Prostate gland (tissue), 2 donors: ENCODE measurements at regions not wholly inside any gene's neighbourhood (a gene's known extent, or its start where the extent isn't known, plus 50 kb on each side); places are given as distances from the start of the nearest gene placed in this dataset.
"Not testable (repeated sequence)": the region's sequence is repeated elsewhere in the genome, so short reads cannot be mapped to it uniquely, and the experiment has no call there.

ENCODE experiments used
- DNase-seq: peaks from one replicate; pipeline ENCODE4 v3.0.0-alpha.2; 2019; ENCODE audit warnings: low spot score
- H3K27ac ChIP-seq, 2 donors: fragments of 200-600 bp; sonication (generic); 2 replicates each; pipeline ENCODE4 v1.5.1; 2017 to 2019
- H3K27me3 ChIP-seq: fragments of 200-600 bp; sonication (generic); replicated peaks from 2 replicates; pipeline ENCODE4 v1.5.1; 2019; ENCODE audit not compliant: insufficient read depth
- H3K36me3 ChIP-seq, 2 donors: fragments of 200-600 bp; sonication (generic); 1 replicate in 1 of 2; 2 replicates in 1 of 2; pipeline versions ENCODE4 v1.5.1 to v1.8.1; 2017 to 2019
- H3K4me1 ChIP-seq: fragments of 200-600 bp; sonication (generic); replicated peaks from 2 replicates; pipeline ENCODE4 v1.5.1; 2019
- H3K4me3 ChIP-seq, 2 donors: fragments of 200-600 bp; sonication (generic); 2 replicates each; pipeline ENCODE4 v1.5.1; 2017 to 2019
- H3K9me3 ChIP-seq: fragments of 200-600 bp; sonication (generic); 2 replicates; pipeline ENCODE4 v1.5.1; 2017
- CTCF ChIP-seq, 4 experiments: fragments of 200-600 bp in 2 of 4; fragments of 450-650 bp in 2 of 4; sonication (generic) in 2 of 4; IDR thresholded peaks; 1 replicate in 3 of 4; 2 replicates in 1 of 4; pipeline ENCODE4 v1.5.1; 2016 to 2019; ENCODE audit warnings: antibody characterized with exemption in 4 of 4, mild to moderate bottlenecking in 2 of 4, moderate library complexity in 2 of 4
- POLR2A ChIP-seq: fragments of 450-650 bp; IDR thresholded peaks from one replicate; pipeline ENCODE4 v1.6.1; 2016; ENCODE audit warnings: antibody characterized with exemption, mild to moderate bottlenecking
- POLR2AphosphoS5 ChIP-seq: sonication (generic); formaldehyde crosslinking; IDR thresholded peaks from one replicate; pipeline ENCODE4 v1.6.1; 2017; ENCODE audit warnings: antibody characterized with exemption
- WGBS: methylation state at CpG from one replicate; pipeline ENCODE4 v1.1.5; 2018; 5-methylcytosine and 5-hydroxymethylcytosine counted together
- intact Hi-C: fragments of 100-400 bp; cut with DNase I; formaldehyde crosslinking; loops from one replicate; pipeline ENCODE4 v1.14.2; 2022

GRCh38 chr11:90635886-90636285, 413.0 kb upstream of the CHORDC1 start:
- 77% methylated on average over 1 of the region's 1 CpG for WGBS
- Histone ChIP-seq H3K36me3 (no peaks in the 10 kb centered on the region), H3K27me3 (no peaks in the 10 kb centered on the region), H3K4me1 (no peaks in the 10 kb centered on the region), H3K27ac (no peak overlapping the region), H3K4me3 (no peak overlapping the region), H3K9me3 (no peaks in the 10 kb centered on the region)
- DNase-seq = no peak
- intact Hi-C loops = no loop called here
- TF ChIP-seq POLR2A = no peak

- TF ChIP-seq POLR2AphosphoS5 (no peak), CTCF (IDR thresholded peaks at IDR 0.05) (no peak), POLR2A (no peak)
- H3K27me3 ChIP-seq = no peaks in the 10 kb centered on the region
- no peaks in the 10 kb centered on the region for H3K9me3 ChIP-seq
- no peak overlapping the region for H3K27ac ChIP-seq
- no peaks in the 10 kb centered on the region for H3K4me1 ChIP-seq
- DNase-seq = no peak
- intact Hi-C loops = no loop called here
- H3K36me3 ChIP-seq = no peaks in the 10 kb centered on the region
- H3K4me3 ChIP-seq = no peak overlapping the region
- 70% methylated on average over 1 of the region's 1 CpG for WGBS
Measured at GRCh38 chr11:90635151-90635550, 412.3 kb upstream of the CHORDC1 start.

- no peak overlapping the region for H3K27ac ChIP-seq
- intact Hi-C loops = no loop called here
- no peaks in the 10 kb centered on the region for H3K4me1 ChIP-seq
- TF ChIP-seq CTCF (IDR thresholded peaks at IDR 0.05) (no peak), POLR2AphosphoS5 (no peak), POLR2A (no peak)
- H3K9me3 ChIP-seq = no peaks in the 10 kb centered on the region
- 91% methylated on average over 4 of the region's 4 CpGs for WGBS
- no peaks in the 10 kb centered on the region for H3K36me3 ChIP-seq
- H3K27me3 ChIP-seq = no peaks in the 10 kb centered on the region
- H3K4me3 ChIP-seq = no peak overlapping the region
- no peak for DNase-seq
Measured at GRCh38 chr11:90630176-90630575, 407.3 kb upstream of the CHORDC1 start.

- no peak for DNase-seq
- TF ChIP-seq CTCF (IDR thresholded peaks at IDR 0.05) (no peak), POLR2A (no peak), POLR2AphosphoS5 (no peak)
- Histone ChIP-seq H3K9me3 (no peaks in the 10 kb centered on the region), H3K27ac (no peak overlapping the region), H3K27me3 (no peaks in the 10 kb centered on the region), H3K36me3 (no peaks in the 10 kb centered on the region), H3K4me3 (no peak overlapping the region), H3K4me1 (no peaks in the 10 kb centered on the region)
- WGBS = 84% methylated on average over 4 of the region's 4 CpGs
- intact Hi-C loops = no loop called here
Measured at GRCh38 chr11:90629229-90629806, 406.5 kb upstream of the CHORDC1 start.

GRCh38 chr11:90614318-90614717, 391.5 kb upstream of the CHORDC1 start:
- no peaks in the 10 kb centered on the region for H3K36me3 ChIP-seq
- TF ChIP-seq POLR2A (no peak), POLR2AphosphoS5 (no peak), CTCF (IDR thresholded peaks at IDR 0.05) (no peak)
- no peak overlapping the region for H3K27ac ChIP-seq
- intact Hi-C loops = no loop called here
- H3K4me1 ChIP-seq = no peaks in the 10 kb centered on the region
- H3K27me3 ChIP-seq = no peaks in the 10 kb centered on the region
- DNase-seq = no peak
- 77% methylated on average over 2 of the region's 2 CpGs for WGBS
- no peak overlapping the region for H3K4me3 ChIP-seq
- H3K9me3 ChIP-seq = no peaks in the 10 kb centered on the region

- DNase-seq, H3K9me3 ChIP-seq, H3K36me3 ChIP-seq, intact Hi-C loops, H3K4me1 ChIP-seq, H3K27ac ChIP-seq, H3K27me3 ChIP-seq, H3K4me3 ChIP-seq: not testable (repeated sequence)
- 82% methylated on average over 4 of the region's 4 CpGs for WGBS
Measured at GRCh38 chr11:90613037-90613436, 390.2 kb upstream of the CHORDC1 start.
